Left colon (tissue), 2 donors: ENCODE measurements at regions not wholly inside any gene's neighbourhood (a gene's known extent, or its start where the extent isn't known, plus 50 kb on each side); places are given as distances from the start of the nearest gene placed in this dataset.

Experiments
- ATAC-seq: fragments of 200-7000 bp; cut with Tn5 transposase; one replicate; pipeline ENCODE4 v1.9.1; 2020; ENCODE audit warnings: mild to moderate bottlenecking, moderate library complexity
- DNase-seq, 2 donors: peaks; one replicate each; pipeline ENCODE4 v3.0.0-alpha.2; 2020
- intact Hi-C, 2 donors: fragments of 100-400 bp; cut with DNase I in 1 of 2; cut with micrococcal nuclease in 1 of 2; formaldehyde crosslinking; loops; one replicate each; pipeline versions ENCODE4 v1.11.2 to v1.14.0; 2022; cut with DNase I, micrococcal nuclease
- donor health status: DM: no; HTN: no; CAD: no.
- donor health status: DM: yes; HTN: yes; CAD: no.

- ATAC-seq (no peak), DNase-seq (no peak)
- intact Hi-C loops = no loop called here
Measured at GRCh38 chr20:50318710-50319109, 128.1 kb downstream of the CEBPB start.

DNA sequence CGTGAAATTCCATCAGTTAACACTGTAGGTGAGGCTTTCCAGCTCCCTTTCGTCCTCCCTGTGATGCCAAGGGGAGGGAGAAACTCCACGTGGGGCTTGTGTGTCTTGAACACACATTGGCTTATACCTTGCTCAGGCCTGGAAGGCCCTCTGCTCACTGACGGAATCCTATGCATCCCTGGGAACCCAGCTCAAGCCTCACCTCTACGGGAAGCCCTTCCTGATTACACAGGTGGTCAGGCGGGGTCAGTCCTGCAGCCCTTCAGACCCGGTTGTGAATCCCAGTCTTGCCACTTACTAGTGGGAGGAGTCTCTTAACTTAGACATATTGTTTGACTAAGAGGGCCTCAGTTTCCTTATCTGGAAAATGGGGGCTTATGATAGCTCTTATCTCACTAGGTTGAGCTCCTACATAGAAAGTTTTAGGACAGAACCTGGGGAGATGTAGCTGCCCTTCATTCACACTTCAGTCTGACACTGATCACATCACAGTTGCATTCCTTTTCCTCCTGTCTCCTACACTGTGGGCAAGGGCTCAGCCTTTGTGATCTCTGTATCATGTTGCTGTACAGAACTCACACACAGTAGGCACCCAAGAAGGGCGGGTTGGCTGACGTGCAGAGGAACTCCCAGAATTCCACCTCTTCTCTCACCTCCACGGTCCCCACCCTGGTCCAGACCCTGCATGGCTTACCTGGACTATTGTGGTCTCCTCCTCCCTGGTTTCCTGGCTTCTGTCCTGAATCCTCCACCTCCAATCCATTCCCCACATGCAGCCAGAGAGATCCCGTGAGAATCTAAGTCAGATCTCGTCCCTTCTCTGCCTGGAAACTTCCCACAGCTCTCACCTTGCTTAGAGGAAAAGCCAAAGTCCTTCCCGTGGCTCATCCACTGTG is 129.6 kb downstream of the CEBPB start:
- intact Hi-C loops = no loop called here
- no peak for DNase-seq
- no peak for ATAC-seq

GRCh38 chr20:50320901-50321796 is 130.5 kb downstream of the CEBPB start:
- peak; percentile 97 for ATAC-seq
- intact Hi-C loops = no loop called here
- peak; percentile 81 to 89 for DNase-seq

- intact Hi-C loops = no loop called here
- DNase-seq (no peak), ATAC-seq (no peak)
Measured at GRCh38 chr20:50321797-50322480, 131.3 kb downstream of the CEBPB start.

GRCh38 chr20:50322703-50323131 is 132.1 kb downstream of the CEBPB start:
- DNase-seq (no peak), ATAC-seq (no peak)
- intact Hi-C loops = no loop called here

DNA sequence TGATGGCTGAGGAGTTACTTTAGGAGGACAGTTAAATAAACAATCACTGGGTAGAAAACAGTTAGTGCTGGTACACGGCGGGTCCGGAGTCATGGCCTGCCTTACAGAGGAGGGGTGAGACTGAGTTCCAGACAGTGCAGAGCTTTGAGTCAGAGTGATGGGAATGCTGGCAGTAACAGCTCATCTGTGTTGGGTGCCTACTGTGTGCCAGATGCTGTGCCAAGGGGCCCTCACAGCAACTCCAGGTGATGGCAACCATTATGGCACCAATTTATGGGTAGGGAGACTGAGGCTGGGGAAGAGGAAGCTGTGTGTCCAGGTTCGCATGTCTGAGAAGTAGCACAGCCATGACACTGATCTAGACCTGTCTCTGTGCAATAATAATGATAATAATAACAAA is 132.6 kb downstream of the CEBPB start:
- ATAC-seq (no peak), DNase-seq (no peak)
- intact Hi-C loops = no loop called here

DNA sequence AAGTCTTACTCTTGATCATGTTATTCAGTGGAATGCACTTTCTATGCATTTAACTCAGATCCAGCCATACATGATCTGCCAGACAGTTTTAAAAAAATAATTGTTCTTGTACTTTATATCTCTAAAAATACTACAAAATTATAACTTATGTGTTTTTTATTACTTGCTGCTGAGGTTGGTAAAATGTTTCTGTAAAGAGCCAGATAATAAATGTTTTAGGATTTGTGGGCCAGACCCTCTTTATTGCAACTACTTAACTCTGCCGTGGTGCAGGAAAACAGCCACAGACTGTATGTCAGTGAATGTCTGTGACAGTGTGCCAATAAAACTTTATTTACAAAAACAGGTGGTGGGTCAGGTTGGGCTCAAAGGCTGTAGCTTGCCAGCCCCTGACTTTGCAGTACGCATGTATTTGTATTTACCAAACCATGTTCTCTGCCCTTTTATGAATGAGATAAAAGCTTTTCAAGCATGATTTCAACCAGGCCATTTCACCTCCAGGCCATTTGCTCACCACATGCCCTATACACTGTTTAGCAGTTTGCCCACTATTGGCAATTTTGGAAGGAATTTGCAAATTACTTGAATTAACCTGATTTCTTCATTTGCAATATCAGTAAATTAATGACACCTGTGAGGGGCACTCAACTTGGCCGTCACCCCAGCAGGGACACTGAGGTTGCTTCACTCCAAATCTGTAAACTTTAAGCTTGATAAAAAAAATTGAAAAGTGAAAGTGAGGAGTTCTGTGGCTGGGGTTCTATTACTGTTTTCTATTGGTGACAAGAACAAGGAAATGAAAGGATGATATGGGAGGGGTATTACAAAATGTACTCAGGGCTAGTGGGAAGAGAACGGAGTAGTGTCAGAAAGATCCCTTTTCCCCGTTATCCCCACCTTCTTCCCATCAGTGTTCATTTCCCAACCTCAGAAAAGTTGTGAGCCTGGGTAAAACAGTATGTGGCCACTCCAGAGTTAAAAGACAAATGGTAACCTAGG is 133.4 kb downstream of the CEBPB start:
- ATAC-seq (no peak), DNase-seq (no peak)
- intact Hi-C loops = no loop called here

DNA sequence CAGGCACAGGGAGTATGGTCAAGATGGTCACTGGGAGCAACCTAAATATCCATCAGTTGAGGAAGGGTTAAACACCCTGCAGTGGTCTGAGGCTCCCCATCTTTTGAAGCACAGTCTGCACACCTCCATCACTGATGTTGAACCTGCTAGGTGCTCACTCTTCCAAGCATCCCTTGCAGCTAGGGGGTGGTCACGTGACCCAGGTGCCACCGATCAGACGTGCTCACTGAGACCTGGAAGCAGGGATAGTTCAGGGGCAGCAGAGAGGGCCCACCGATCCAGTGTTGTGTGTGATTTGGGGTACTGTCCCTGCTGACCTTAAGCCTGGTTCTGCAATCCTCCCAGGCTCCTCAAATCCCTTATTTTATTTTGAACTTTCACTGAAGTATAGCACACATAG is 134.6 kb downstream of the CEBPB start:
- intact Hi-C loops = no loop called here
- no peak for ATAC-seq
- no peak for DNase-seq

DNA sequence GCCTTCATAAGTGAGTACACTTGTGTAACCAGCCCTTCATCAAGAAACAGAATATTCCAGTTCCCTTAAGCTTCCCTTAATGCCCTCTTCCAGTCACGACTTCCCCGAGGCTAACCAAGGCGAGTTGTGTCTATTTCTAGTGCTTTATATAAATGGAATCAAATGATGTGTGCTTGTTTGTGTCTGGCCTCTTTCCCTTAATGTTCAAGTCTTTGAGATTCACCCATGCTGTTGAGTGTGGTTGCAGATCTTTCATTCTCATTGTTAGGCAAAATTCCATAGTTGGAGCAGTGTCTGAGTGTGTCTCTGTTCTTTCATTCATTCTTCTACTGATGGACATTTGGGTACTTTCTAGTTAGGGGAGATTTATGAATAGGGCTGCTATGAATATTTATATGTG is 135.0 kb downstream of the CEBPB start:
- no peak for DNase-seq
- ATAC-seq = no peak
- intact Hi-C loops = no loop called here

DNA sequence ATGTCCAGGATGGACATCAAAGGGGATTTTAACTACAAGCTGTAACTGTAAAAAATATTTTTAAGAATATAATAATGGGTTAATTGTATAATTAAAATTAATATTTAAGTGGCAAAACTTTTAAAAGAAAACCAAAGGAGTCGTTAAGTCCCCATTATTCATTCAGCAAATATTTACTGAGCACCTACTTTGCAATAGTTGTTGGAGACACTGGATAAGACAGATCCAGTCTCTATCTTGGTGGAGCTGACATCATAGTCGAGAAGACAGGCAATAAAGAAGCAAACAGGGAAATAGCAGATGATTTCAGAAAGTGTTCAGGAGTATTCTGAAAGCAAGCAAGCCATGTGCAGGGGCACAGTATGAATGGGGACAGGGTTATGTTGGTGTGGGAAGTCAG is 137.0 kb downstream of the CEBPB start:
- intact Hi-C loops = no loop called here
- ATAC-seq (no peak), DNase-seq (no peak)

DNA sequence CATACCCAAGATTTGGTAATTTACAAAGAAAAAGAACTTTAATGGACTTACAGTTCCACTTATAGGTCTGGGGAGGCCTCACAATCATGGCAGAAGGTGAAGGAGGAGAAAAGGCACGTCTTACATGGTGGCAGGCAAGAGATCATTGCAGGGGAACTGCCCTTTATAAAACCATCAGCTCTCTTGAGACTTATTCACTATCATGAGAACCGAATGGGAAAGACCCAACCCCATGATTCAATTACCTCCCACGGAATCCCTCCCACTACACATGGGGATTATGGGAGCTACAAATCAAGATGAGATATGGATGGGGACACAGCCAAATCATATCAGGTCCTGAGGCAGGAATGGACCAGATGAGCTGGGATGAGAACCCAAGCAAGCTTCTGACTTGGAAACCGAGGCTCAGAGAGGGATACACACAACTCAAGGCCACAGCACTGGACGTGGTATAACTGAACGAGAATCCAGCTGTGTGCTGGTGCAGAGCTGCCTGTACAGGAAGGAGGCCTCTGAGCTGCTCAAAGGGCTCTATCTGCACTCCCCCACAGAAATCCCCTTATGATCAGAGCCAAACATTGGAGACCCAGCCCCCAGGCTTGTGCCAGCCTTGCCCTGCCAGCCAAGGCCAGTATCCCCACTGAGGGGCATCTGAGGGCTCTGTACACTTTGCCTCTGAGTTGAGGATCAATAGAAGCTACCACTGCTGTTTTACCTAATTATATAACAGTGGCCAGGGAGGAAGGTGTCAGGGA is 137.8 kb downstream of the CEBPB start:
- ATAC-seq = no peak
- intact Hi-C loops = no loop called here
- DNase-seq = no peak

DNA sequence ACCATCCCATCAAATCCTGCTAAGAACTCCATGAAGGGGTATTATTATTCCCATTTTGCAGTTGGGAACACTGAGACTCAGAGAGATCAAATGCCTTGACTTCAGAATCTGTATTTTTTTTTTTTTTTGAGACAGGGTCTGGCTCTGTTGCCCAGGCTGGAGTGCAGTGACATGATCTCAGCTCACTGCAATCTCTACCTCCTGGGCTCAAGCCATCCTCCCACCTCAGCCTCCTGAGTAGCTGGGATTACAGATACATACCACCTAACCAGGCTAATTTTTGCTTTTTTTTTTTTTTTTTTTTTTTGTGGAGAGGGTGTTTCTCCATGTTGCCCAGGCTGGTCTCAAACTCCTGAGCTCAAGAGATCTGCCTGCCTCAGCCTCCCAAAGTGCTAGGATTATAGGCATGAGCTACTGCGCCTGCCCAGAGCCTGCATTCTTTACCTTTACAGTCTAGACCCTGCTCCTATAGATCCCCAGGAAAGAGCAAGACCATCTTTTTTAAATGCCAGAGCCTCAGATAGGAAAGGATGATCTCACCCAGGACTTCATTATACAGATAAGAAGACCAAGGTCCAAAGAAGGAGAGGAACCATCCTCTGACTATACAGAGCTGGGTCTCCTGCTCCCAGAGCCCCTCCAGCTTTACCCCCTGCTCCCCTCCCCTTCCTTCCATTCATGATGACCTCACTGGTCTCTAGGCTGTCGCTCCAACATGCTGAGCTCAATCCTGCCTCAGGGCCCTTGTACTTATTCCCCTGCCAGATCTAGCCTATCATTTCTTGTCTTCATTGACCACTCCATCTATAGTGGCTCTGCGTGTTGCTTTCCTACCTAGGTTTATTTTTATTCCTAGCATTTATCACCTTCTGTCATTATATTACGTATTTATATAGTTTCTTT is 138.6 kb downstream of the CEBPB start:
- DNase-seq = no peak

GRCh38 chr20:50329981-50330503 is 139.4 kb downstream of the CEBPB start:
- ATAC-seq (no peak), DNase-seq (no peak)
- intact Hi-C loops = no loop called here

More for the DNA sequence above, 138.6 kb downstream of the CEBPB start:
- intact Hi-C loops = no loop called here
- ATAC-seq = no peak

DNA sequence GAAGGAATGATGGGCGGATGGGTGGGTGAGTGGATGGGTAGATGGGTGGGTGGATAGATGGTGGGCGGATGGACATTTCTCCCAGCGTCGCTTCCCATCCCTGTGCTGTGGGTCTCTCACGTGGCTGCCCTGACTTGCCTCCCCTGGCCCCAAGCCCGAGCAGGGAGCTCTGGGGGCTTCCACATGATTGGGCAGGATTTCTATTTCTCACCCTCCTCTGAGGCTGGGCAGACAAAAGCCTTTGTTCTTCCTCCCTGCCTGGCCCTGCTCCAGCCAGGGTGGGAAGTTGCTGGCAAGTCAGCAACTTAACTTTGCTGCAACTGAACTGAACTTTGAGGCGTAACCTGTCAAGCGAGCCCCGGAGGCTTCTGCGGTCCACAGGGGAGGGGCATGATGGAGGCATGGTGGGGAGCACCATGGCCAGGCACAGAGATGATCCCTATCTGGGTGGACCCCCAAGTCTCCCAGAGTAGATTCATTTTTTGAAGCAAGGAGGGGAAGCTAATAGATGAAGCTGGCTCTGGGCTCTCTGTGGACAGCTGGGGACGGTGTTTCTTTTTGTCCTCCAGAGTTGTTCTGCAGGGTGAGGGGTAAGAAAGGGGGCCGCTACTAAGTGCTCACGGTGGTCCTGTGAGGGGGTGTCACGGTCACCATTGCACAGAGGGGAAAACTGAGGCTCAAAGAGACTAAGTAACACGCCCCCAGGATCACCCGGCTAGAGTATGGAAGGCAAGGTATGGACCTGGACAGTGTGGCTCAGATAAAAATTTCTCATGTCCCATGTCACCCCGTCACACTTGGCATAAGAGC is 140.1 kb downstream of the CEBPB start:
- peak; percentile 48 for ATAC-seq
- DNase-seq = no peak
- intact Hi-C loops = no loop called here
